Colonic mucosa (tissue), 4 donors: ENCODE measurements at regions not wholly inside any gene's neighbourhood (a gene's known extent, or its start where the extent isn't known, plus 50 kb on each side); places are given as distances from the start of the nearest gene placed in this dataset.

Source experiments
- DNase-seq: peaks from one replicate; pipeline ENCODE4 v3.0.0-alpha.2; 2020
- H3K27ac ChIP-seq: fragments of 200-600 bp; one replicate; pipeline ENCODE4 v1.8.0; 2021
- H3K27me3 ChIP-seq: fragments of 200-600 bp; one replicate; pipeline ENCODE4 v1.8.0; 2021
- H3K36me3 ChIP-seq: fragments of 200-600 bp; one replicate; pipeline ENCODE4 v1.8.0; 2021
- H3K4me1 ChIP-seq: fragments of 200-600 bp; one replicate; pipeline ENCODE4 v1.8.0; 2021; ENCODE audit warnings: mild to moderate bottlenecking
- H3K4me3 ChIP-seq: fragments of 200-600 bp; one replicate; pipeline ENCODE4 v1.8.0; 2021
- H3K9ac ChIP-seq, 2 donors: one replicate each; pipeline ENCODE4 v1.7.0; 2013; ENCODE audit warnings: control low read depth in 2 of 2, low read depth in 2 of 2, low read length in 2 of 2
- H3K9me3 ChIP-seq: fragments of 200-600 bp; one replicate; pipeline ENCODE4 v1.8.0; 2021
- intact Hi-C: fragments of 100-400 bp; cut with DNase I; formaldehyde crosslinking; loops from one replicate; pipeline ENCODE4 v1.14.1; 2022
- TF ChIP-seq, protein P1 (sequence below): fragments of 200-600 bp; IDR thresholded peaks from one replicate; pipeline ENCODE4 v1.8.0; 2022; ENCODE audit warnings: antibody characterized with exemption, mild to moderate bottlenecking
- donor health status: healthy.
- donor health status: DM: no; HTN: no; CAD: no.
- donor health status: DM: no; HTN: no; CAD: no.

- TF ChIP-seq, protein P1, sequence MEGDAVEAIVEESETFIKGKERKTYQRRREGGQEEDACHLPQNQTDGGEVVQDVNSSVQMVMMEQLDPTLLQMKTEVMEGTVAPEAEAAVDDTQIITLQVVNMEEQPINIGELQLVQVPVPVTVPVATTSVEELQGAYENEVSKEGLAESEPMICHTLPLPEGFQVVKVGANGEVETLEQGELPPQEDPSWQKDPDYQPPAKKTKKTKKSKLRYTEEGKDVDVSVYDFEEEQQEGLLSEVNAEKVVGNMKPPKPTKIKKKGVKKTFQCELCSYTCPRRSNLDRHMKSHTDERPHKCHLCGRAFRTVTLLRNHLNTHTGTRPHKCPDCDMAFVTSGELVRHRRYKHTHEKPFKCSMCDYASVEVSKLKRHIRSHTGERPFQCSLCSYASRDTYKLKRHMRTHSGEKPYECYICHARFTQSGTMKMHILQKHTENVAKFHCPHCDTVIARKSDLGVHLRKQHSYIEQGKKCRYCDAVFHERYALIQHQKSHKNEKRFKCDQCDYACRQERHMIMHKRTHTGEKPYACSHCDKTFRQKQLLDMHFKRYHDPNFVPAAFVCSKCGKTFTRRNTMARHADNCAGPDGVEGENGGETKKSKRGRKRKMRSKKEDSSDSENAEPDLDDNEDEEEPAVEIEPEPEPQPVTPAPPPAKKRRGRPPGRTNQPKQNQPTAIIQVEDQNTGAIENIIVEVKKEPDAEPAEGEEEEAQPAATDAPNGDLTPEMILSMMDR, result no peak
- Histone ChIP-seq H3K27ac (no peak overlapping the region), H3K4me3 (no peak overlapping the region), H3K4me1 (no peaks in the 10 kb centered on the region), H3K9ac (no peak overlapping the region), H3K9me3 (no peaks in the 10 kb centered on the region), H3K27me3 (no peaks in the 10 kb centered on the region), H3K36me3 (no peaks in the 10 kb centered on the region)
- no peak for DNase-seq
- intact Hi-C loops, result no loop called here
Observed at GRCh38 chr2:104215269-104216161, 638.4 kb upstream of the POU3F3 start.

- TF ChIP-seq, protein P1, result no peak
- Histone ChIP-seq H3K9ac (no peak overlapping the region), H3K4me1 (no peaks in the 10 kb centered on the region), H3K4me3 (no peak overlapping the region), H3K27me3 (no peaks in the 10 kb centered on the region), H3K9me3 (no peaks in the 10 kb centered on the region), H3K27ac (no peak overlapping the region), H3K36me3 (no peaks in the 10 kb centered on the region)
- no peak for DNase-seq
- intact Hi-C loops, result no loop called here
Observed at GRCh38 chr2:104233591-104233990, 620.3 kb upstream of the POU3F3 start.

DNA sequence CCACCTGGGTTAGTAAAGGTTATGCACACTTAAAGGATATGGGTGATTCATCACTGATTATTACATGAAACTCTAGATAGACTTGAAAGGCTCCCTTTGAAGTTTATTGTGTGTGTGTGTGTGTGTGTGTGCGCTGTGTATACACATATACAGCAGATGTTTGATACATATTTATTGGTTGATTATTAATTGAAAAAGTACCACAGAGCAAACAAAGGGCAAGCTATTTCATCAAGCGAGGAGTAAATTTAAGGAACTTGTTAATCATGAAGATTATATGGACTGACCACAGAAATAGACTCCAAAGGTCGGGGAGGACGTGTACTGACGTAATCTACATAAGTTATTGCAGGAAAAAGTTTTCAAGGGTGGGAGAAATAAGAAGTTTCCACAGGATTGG lies 617.4 kb upstream of the POU3F3 start:
- Histone ChIP-seq H3K27me3 (no peaks in the 10 kb centered on the region), H3K9ac (no peak overlapping the region), H3K9me3 (no peaks in the 10 kb centered on the region), H3K4me1 (no peaks in the 10 kb centered on the region), H3K27ac (no peak overlapping the region), H3K36me3 (no peaks in the 10 kb centered on the region), H3K4me3 (no peak overlapping the region)
- no peak for DNase-seq
- TF ChIP-seq, protein P1, result no peak
- intact Hi-C loops, result no loop called here

GRCh38 chr2:104240984-104241383 lies 612.9 kb upstream of the POU3F3 start:
- no peak overlapping the region for H3K4me3 ChIP-seq
- intact Hi-C loops, result no loop called here
- H3K27ac ChIP-seq, result no peak overlapping the region
- H3K9ac ChIP-seq, result no peak overlapping the region
- no peaks in the 10 kb centered on the region for H3K9me3 ChIP-seq
- H3K4me1 ChIP-seq, result no peaks in the 10 kb centered on the region
- TF ChIP-seq, protein P1, result no peak
- H3K36me3 ChIP-seq, result no peaks in the 10 kb centered on the region
- no peak for DNase-seq
- H3K27me3 ChIP-seq, result no peaks in the 10 kb centered on the region

DNA sequence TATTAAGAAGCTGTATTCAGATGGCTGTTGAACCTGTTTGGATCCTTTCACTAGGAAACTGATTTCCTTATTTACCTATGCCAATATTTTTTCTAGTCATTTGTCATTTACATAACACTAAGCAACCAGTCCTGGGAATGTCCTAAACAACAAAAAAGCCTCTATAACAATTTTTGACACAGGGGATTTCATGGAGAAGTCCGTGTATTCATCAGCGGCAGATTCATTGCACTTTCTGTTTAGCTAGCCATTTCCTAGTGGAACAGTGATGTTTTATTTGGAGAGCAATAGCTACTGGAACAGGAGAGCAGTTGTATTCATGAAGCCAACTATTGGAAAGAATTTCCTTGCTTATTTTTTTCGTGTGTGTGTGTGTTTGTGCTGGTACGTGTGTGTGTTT lies 604.3 kb upstream of the POU3F3 start:
- no peak for DNase-seq
- intact Hi-C loops, result no loop called here

More for the DNA sequence above, 604.3 kb upstream of the POU3F3 start:
- no peak overlapping the region for H3K27ac ChIP-seq
- no peaks in the 10 kb centered on the region for H3K27me3 ChIP-seq
- no peaks in the 10 kb centered on the region for H3K9me3 ChIP-seq
- no peaks in the 10 kb centered on the region for H3K36me3 ChIP-seq
- TF ChIP-seq, protein P1, result no peak
- no peak overlapping the region for H3K4me3 ChIP-seq
- no peak overlapping the region for H3K9ac ChIP-seq
- no peaks in the 10 kb centered on the region for H3K4me1 ChIP-seq
